ENCODE measurements at regions not wholly inside any gene's neighbourhood (a gene's known extent, or its start where the extent isn't known, plus 50 kb on each side); places are given as distances from the start of the nearest gene placed in this dataset.
"Not testable (repeated sequence)": the region's sequence is repeated elsewhere in the genome, so short reads cannot be mapped to it uniquely, and the experiment has no call there.

DNA sequence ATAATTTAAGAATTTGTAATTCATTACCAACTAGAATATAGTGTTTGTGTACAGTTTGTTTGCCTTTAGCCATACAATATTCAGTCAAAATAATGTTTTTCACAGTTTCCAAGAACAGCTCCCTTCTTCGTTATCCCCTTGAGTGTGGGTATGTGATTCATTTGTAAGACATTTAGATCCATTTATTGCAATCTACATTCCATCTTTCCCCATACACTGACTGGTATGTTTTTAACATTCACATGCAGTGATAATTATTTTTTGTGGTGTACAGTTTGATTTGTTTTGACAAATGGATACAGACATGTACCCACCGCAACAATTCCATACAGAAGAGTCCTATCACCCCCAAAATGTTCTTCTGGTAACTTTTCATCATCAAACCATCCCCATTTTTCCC lies 589.1 kb upstream of the ADAMTS5 start:
- H3K36me3 Mint-ChIP-seq (ENCODE audit: low read depth), result no peaks in the 10 kb centered on the region
- H3K27me3 Mint-ChIP-seq (ENCODE audit: low read depth), result no peaks in the 10 kb centered on the region
- H3K9me3 Mint-ChIP-seq, result peaks cover 25% of the 10 kb centered on the region
- H3K4me1 Mint-ChIP-seq, result no peaks in the 10 kb centered on the region
- no peak overlapping the region for H3K4me3 Mint-ChIP-seq
- TF ChIP-seq, protein P1, sequence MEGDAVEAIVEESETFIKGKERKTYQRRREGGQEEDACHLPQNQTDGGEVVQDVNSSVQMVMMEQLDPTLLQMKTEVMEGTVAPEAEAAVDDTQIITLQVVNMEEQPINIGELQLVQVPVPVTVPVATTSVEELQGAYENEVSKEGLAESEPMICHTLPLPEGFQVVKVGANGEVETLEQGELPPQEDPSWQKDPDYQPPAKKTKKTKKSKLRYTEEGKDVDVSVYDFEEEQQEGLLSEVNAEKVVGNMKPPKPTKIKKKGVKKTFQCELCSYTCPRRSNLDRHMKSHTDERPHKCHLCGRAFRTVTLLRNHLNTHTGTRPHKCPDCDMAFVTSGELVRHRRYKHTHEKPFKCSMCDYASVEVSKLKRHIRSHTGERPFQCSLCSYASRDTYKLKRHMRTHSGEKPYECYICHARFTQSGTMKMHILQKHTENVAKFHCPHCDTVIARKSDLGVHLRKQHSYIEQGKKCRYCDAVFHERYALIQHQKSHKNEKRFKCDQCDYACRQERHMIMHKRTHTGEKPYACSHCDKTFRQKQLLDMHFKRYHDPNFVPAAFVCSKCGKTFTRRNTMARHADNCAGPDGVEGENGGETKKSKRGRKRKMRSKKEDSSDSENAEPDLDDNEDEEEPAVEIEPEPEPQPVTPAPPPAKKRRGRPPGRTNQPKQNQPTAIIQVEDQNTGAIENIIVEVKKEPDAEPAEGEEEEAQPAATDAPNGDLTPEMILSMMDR (IDR thresholded peaks at IDR 0.05; ENCODE audit: unreplicated experiment in 3 of 3), result no peak
- no peak overlapping the region for H3K27ac Mint-ChIP-seq

DNA sequence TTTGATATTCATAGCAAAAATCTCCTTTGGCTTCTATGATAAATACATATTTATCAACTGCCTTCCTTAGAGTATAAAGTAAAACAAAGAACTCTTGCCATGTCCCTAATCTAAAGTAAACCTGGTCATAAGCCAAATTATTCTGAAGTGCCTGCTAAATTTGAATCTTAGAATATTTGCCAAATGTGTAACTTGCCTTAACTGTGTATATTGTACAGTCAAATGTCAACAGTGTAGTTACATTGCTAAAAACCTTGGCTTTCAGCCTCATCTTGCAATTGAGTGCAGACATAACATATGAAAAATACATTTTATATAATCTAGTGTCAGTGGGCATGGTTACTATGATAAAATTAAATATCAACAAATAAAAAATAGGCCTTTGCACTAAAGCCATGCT lies 583.4 kb upstream of the ADAMTS5 start:
- no peak overlapping the region for H3K27ac Mint-ChIP-seq
- H3K9me3 Mint-ChIP-seq, result peaks cover 21% of the 10 kb centered on the region
- H3K27me3 Mint-ChIP-seq (ENCODE audit: low read depth), result no peaks in the 10 kb centered on the region
- H3K36me3 Mint-ChIP-seq (ENCODE audit: low read depth), result no peaks in the 10 kb centered on the region
- TF ChIP-seq, protein P1 (IDR thresholded peaks at IDR 0.05; ENCODE audit: unreplicated experiment in 3 of 3), result no peak
- H3K4me3 Mint-ChIP-seq, result no peak overlapping the region
- H3K4me1 Mint-ChIP-seq, result no peaks in the 10 kb centered on the region

DNA sequence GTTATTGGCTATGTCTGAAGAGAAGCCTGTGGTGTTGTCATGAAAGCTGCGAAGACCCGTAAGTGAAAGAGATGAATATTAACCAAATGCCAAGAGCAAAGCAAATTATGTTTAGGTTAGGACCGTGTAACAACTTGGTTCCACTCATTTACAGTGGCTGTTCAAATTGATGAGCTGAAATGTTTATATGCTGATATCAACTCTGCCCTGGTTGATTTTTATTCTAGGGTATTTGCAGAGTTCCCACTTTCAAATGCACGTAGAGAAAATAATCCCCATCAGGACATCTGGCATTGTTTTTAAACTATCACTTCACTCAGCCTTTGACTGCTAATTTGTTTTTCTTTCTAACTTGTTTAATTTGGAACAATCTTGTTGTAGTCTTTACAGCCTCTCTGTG lies 581.6 kb upstream of the ADAMTS5 start:
- H3K36me3 Mint-ChIP-seq (ENCODE audit: low read depth), result no peaks in the 10 kb centered on the region
- peaks cover 22% of the 10 kb centered on the region for H3K9me3 Mint-ChIP-seq
- no peaks in the 10 kb centered on the region for H3K27me3 Mint-ChIP-seq (ENCODE audit: low read depth)
- H3K4me3 Mint-ChIP-seq, result no peak overlapping the region
- TF ChIP-seq, protein P1 (IDR thresholded peaks at IDR 0.05; ENCODE audit: unreplicated experiment in 3 of 3), result no peak
- no peaks in the 10 kb centered on the region for H3K4me1 Mint-ChIP-seq
- no peak overlapping the region for H3K27ac Mint-ChIP-seq

DNA sequence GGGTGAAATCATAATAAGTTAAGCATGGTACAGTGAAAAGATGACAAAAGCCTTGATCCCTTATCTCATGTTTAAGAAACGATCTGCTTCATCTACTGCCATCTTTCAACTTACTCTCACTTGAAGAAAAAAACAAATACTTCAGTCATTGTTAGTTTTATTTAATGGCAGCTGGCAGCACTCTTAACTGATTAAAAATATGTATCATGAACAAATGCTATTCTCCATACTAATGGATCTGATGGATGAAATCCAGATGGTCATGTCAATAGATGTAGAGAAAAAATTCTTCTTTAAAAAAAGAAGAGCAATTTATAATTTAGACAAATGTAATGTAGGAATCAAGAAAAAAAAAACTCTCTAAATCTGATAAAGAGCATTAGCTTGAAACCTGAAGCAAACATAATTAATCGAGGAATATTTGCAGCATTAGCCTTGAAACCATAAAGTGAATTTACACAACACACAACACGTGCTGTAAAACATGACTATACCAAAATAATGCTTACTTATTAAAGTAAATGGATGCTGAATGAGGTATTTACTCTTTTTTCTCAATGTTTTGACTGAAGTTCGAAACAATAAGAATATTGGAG lies 579.0 kb upstream of the ADAMTS5 start:
- peaks cover 13% of the 10 kb centered on the region for H3K9me3 Mint-ChIP-seq
- no peaks in the 10 kb centered on the region for H3K27me3 Mint-ChIP-seq (ENCODE audit: low read depth)
- TF ChIP-seq, protein P1 (IDR thresholded peaks at IDR 0.05; ENCODE audit: unreplicated experiment in 3 of 3), result no peak
- H3K4me3 Mint-ChIP-seq, result no peak overlapping the region
- H3K36me3 Mint-ChIP-seq (ENCODE audit: low read depth), result no peaks in the 10 kb centered on the region
- no peaks in the 10 kb centered on the region for H3K4me1 Mint-ChIP-seq
- no peak overlapping the region for H3K27ac Mint-ChIP-seq

DNA sequence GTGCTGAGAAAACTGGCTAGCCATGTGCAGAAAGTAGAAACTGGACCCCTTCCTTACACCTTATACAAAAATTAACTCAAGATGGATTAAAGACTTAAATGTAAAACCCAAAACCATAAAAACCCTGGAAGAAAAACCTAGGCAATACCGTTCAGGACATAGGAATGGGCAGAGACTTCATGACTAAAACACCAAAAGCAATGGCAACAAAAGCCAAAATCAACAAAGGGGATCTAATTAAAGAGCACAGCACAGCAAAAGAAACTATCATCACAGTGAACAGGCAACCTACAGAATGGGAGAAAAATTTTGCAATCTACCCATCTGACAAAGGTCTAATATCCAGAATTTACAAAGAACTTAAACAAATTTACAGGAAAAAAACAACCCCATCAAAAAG lies 575.2 kb upstream of the ADAMTS5 start:
- peaks cover 16% of the 10 kb centered on the region for H3K9me3 Mint-ChIP-seq
- not testable (repeated sequence) for H3K36me3 Mint-ChIP-seq (ENCODE audit: low read depth); H3K4me3 Mint-ChIP-seq; H3K27ac Mint-ChIP-seq; H3K27me3 Mint-ChIP-seq (ENCODE audit: low read depth); H3K4me1 Mint-ChIP-seq

DNA sequence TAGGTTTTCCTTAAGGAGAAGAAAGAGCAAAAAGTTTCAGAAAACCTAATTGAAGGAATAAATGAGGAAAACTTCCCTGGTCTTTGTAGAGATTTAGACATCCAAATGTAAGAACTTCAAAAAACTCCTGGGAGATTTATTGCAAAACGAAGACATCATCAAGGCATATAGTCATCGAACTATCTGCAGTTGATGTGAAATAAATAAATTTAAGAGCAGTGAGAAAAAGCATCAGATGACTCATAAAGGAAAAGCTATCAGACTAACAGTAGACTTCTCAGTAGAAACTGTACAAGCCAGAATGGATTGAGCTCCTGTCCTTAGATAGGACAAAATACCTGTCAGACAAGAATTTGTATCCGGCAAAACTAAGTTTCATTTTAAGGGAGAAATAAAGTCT lies 569.4 kb upstream of the ADAMTS5 start:
- TF ChIP-seq, protein P1 (IDR thresholded peaks at IDR 0.05; ENCODE audit: unreplicated experiment in 3 of 3), result no peak
- no peaks in the 10 kb centered on the region for H3K36me3 Mint-ChIP-seq (ENCODE audit: low read depth)
- H3K9me3 Mint-ChIP-seq, result peaks cover 11% of the 10 kb centered on the region
- no peak overlapping the region for H3K27ac Mint-ChIP-seq
- peaks cover 9% of the 10 kb centered on the region for H3K4me1 Mint-ChIP-seq
- no peak overlapping the region for H3K4me3 Mint-ChIP-seq
- H3K27me3 Mint-ChIP-seq (ENCODE audit: low read depth), result no peaks in the 10 kb centered on the region

Data from nephron (organoid).